Right lobe of liver (tissue), 6 donors: ENCODE measurements at regions not wholly inside any gene's neighbourhood (a gene's known extent, or its start where the extent isn't known, plus 50 kb on each side); places are given as distances from the start of the nearest gene placed in this dataset.

Source experiments
- ATAC-seq, 4 donors: fragments of 200-7000 bp; cut with Tn5 transposase; one replicate each; pipeline ENCODE4 v1.9.1; 2020; ENCODE audit warnings: mild to moderate bottlenecking in 4 of 4, moderate library complexity in 4 of 4
- DNase-seq, 3 donors: peaks; one replicate each; pipeline ENCODE4 v3.0.0-alpha.2; 2020
- H3K27ac ChIP-seq, 3 donors: fragments of 200-600 bp; one replicate each; pipeline ENCODE4 v1.8.0; 2022
- H3K27me3 ChIP-seq, 2 donors: fragments of 200-600 bp; one replicate each; pipeline ENCODE4 v1.8.0; 2022
- H3K36me3 ChIP-seq, 4 donors: fragments of 200-600 bp; sonication (generic) in 1 of 4; one replicate each; pipeline versions ENCODE4 v1.5.1 to v1.8.0; 2017 to 2022; ENCODE audit warnings: control low read depth in 1 of 4
- H3K4me1 ChIP-seq, 4 donors: fragments of 200-600 bp; sonication (generic) in 1 of 4; one replicate each; pipeline versions ENCODE4 v1.5.1 to v1.8.0; 2017 to 2022; ENCODE audit warnings: control low read depth in 1 of 4
- H3K4me3 ChIP-seq, 3 donors: fragments of 200-600 bp; one replicate each; pipeline ENCODE4 v1.8.0; 2022
- H3K9me3 ChIP-seq, 4 donors: fragments of 200-600 bp; sonication (generic) in 1 of 4; one replicate each; pipeline versions ENCODE4 v1.5.1 to v1.8.0; 2017 to 2022; ENCODE audit warnings: control low read depth in 1 of 4
- CTCF ChIP-seq, 4 donors: fragments of 200-600 bp in 3 of 4; fragments of 450-650 bp in 1 of 4; IDR thresholded peaks; one replicate each; pipeline versions ENCODE4 v1.5.1 to v1.8.0; 2016 to 2022; ENCODE audit warnings: antibody characterized with exemption in 4 of 4, mild to moderate bottlenecking in 2 of 4
- POLR2A ChIP-seq: fragments of 450-650 bp; IDR thresholded peaks from one replicate; pipeline ENCODE4 v1.6.1; 2017; ENCODE audit warnings: antibody characterized with exemption, mild to moderate bottlenecking
- WGBS: methylation state at CpG from one replicate; pipeline ENCODE4 v1.1.6; 2018; ENCODE audit warnings: low coverage, low lambda C conversion rate; ENCODE audit not compliant: insufficient coverage; ENCODE audit errors: missing lambda C conversion rate; 5-methylcytosine and 5-hydroxymethylcytosine counted together
- intact Hi-C, 2 donors: fragments of 100-400 bp; cut with DNase I; formaldehyde crosslinking; loops; one replicate each; pipeline versions ENCODE4 v1.11.2 to v1.14.1; 2022
- donor health status: DM: no; HTN: yes; CAD: no.
- donor health status: DM: no; HTN: no; CAD: no.
- donor health status: DM: no; HTN: no; CAD: no.
- donor health status: DM: no; HTN: yes; CAD: no.
- donor health status: DM: no; HTN: yes; CAD: no.

DNA sequence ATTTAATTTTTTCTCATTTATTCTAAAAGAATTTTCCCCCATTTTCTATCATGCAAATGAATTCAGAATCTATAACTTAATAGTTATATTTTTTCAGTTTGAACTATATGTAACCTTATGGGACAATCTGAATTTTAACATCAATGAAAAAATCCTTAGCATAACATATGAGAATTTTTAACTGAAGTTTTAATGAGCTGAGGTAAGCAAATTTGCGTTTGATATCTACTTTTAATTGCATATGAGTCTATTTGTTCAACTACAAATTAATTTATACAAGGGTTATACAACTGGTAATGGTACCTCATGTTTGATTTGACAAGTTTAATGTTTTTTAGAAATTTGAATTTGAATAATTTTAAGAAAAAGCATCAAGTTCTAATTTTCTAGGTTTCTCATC, 384.4 kb upstream of the PCDH9 start:
- no peak overlapping the region for H3K4me3 ChIP-seq
- TF ChIP-seq CTCF (IDR thresholded peaks at IDR 0.05) (no peak), POLR2A (no peak)
- H3K4me1 ChIP-seq, result no peaks in the 10 kb centered on the region
- H3K27ac ChIP-seq, result no peak overlapping the region
- H3K36me3 ChIP-seq, result no peaks in the 10 kb centered on the region
- ATAC-seq, result no peak
- DNase-seq, result no peak
- WGBS, result 52% methylated on average over 1 of the region's 1 CpG
- H3K27me3 ChIP-seq, result no peaks in the 10 kb centered on the region
- H3K9me3 ChIP-seq, result no peaks in the 10 kb centered on the region
- intact Hi-C loops, result no loop called here

GRCh38 chr13:67614013-67614412, 383.9 kb upstream of the PCDH9 start:
- H3K27ac ChIP-seq, result no peak overlapping the region
- H3K9me3 ChIP-seq, result no peaks in the 10 kb centered on the region
- H3K36me3 ChIP-seq, result no peaks in the 10 kb centered on the region
- no peak overlapping the region for H3K4me3 ChIP-seq
- DNase-seq (no peak), ATAC-seq (no peak)
- H3K4me1 ChIP-seq, result no peaks in the 10 kb centered on the region
- 93% methylated on average over 7 of the region's 7 CpGs for WGBS
- H3K27me3 ChIP-seq, result no peaks in the 10 kb centered on the region
- intact Hi-C loops, result no loop called here
- TF ChIP-seq CTCF (IDR thresholded peaks at IDR 0.05) (no peak), POLR2A (no peak)

- Histone ChIP-seq H3K9me3 (no peaks in the 10 kb centered on the region), H3K4me1 (no peaks in the 10 kb centered on the region), H3K4me3 (no peak overlapping the region), H3K27ac (no peak overlapping the region), H3K27me3 (no peaks in the 10 kb centered on the region), H3K36me3 (no peaks in the 10 kb centered on the region)
- intact Hi-C loops, result no loop called here
- ATAC-seq (no peak), DNase-seq (no peak)
- no CpG with 5 or more reads among the region's 4 CpGs for WGBS
- TF ChIP-seq POLR2A, result no peak
- no peak for TF ChIP-seq CTCF (IDR thresholded peaks at IDR 0.05)
These were observed 358.5 kb upstream of the PCDH9 start for GRCh38 chr13:67588607-67589006.

DNA sequence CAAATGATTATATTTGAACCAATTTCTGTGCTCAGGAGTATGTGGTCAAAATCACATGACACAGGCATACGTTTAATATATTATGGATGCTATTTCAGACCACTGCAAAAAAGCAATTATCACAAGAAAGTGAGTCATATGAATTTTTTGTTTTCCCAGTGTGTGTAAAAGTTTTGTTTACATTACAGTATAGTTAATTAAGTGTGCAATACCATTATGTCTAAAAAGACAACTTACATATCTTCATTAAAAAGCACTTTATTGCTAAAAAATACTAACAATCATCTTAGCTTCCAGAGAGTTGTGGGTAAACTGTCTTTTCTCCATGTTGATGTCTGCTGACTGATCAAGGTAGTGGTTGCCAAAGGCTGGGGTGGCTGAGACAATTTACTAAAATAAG, 347.2 kb upstream of the PCDH9 start:
- ATAC-seq (no peak), DNase-seq (no peak)
- H3K9me3 ChIP-seq, result no peaks in the 10 kb centered on the region
- H3K36me3 ChIP-seq, result no peaks in the 10 kb centered on the region
- no peak overlapping the region for H3K27ac ChIP-seq
- H3K4me3 ChIP-seq, result no peak overlapping the region
- no peaks in the 10 kb centered on the region for H3K27me3 ChIP-seq
- intact Hi-C loops, result no loop called here
- H3K4me1 ChIP-seq, result no peaks in the 10 kb centered on the region
- TF ChIP-seq POLR2A (no peak), CTCF (IDR thresholded peaks at IDR 0.05) (no peak)
- 25% methylated on average over 1 of the region's 1 CpG for WGBS
